ENCODE measurements at regions not wholly inside any gene's neighbourhood (a gene's known extent, or its start where the extent isn't known, plus 50 kb on each side); places are given as distances from the start of the nearest gene placed in this dataset.

GRCh38 chr20:61161726-61162390, 90.2 kb upstream of the CDH4 start:
- DNase-seq: peak; percentile 9

DNA sequence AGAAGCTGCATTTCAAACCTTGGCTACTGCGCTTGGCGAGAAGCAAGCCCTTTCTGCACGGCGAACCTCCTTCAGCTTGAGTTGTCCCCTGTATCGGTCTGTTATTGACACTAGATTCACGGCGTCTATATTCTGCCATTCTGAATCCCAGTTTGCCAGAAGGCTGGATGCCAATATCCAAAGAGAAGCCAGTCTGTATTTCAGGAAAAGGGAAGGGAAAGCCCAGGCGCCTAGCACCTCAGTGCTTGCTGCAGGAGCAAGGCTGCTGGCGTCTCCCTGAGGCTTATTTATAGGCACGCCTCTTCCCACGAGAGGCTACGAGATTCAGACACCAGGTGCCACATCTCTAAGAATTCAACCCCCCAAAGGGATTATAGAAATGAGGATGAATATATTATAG, 89.6 kb upstream of the CDH4 start:
- DNase-seq: no peak

DNA sequence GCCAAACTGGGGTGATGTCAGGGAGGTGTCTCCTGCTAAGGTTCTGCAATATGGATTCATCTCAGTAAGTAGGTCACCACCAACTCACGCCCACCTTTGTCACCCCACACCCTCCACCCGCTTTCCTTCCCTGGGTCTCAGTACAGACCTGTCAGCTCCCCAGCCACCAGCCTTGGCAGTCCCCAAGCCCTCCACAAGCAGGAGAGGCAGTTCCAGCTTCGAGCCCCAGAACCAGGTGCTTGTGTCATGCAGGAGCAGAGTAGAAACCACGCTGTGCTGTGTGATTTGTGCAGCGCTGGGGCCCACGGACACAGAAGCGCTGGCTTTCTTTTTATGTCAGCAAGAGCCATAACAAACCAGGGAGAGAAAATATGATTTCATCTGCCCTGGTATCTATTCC, 89.0 kb upstream of the CDH4 start:
- DNase-seq: no peak

- DNase-seq: no peak
Observed at GRCh38 chr20:61166324-61166723, 85.7 kb upstream of the CDH4 start.

DNA sequence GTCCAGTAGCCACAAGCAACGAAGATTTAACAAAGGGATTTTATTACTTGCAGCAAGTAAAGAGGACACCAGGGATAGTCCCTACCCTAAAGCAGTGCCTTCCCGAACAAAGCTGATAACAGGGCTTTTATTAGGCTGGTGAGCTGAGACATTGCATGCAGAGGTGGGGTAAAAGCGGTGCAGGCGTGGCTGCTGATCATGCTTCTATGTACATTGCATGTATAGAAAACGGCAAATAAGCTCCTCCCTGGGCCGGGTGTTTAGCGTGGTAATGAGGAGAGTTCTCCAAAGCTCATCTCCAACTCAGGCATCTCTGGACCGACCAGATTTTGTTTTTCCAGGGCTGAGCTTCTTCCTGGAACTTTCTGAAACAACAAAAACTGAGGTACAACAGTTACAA, 83.5 kb upstream of the CDH4 start:
- DNase-seq: no peak

DNA sequence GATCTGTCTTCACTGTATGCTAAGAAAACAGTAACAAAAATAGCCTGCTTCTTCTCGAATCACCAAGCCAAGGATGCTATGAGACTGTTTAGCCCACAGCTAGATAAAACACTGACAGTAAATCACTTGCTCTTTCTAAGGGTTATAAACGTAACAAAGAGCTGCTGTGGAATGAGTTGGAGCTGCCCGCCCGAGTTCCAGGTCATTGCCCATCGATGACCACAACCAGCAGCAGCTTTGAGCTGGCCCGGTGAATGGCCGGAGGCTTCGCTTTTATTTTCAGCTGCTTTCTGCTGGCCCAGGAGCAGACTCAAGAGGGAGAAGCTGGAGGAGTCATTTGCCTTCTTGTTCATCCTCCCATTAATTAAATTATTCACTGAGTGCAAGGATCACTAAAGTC, 82.2 kb upstream of the CDH4 start:
- DNase-seq: no peak

DNA sequence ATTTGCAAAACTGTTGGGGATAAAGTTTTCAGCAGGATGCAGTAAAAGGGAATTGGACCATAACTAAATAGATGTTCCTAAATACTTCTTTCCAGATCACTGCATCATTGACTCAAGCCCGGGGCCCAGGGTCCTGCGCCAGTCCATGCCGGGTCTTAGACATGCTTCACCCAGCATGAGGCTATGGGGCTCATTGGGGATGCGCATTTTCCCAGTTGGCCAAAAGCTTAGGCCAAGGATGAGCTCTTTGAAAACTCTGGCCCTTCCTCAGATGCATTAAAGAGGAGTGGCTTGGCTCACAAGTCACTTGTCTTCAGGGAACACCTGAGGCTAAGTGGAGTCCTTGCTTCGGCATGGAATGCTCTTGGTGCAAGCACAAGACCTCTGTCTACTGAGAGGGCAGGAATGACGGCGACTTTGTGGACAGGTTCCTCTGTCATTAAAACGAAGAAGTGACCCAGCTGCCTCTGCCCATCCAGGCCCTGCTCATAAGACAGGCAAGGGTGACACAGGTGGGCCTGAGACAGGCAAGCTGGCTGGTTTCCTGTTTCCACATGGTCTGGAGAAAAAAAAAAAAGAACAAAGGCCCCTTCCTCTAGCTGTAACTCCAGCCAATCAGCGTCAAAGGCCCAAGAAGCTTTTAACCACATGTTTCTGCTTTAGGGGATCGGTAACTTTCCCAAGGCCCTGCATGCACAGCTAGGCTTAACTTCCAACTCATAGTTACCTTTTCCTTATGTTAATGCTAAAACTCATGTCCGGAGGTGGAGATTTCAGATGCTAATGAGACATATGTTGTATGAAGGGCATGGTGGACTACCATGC, 81.4 kb upstream of the CDH4 start:
- DNase-seq: no peak

GRCh38 chr20:61173267-61173666, 78.8 kb upstream of the CDH4 start:
- DNase-seq: no peak

DNA sequence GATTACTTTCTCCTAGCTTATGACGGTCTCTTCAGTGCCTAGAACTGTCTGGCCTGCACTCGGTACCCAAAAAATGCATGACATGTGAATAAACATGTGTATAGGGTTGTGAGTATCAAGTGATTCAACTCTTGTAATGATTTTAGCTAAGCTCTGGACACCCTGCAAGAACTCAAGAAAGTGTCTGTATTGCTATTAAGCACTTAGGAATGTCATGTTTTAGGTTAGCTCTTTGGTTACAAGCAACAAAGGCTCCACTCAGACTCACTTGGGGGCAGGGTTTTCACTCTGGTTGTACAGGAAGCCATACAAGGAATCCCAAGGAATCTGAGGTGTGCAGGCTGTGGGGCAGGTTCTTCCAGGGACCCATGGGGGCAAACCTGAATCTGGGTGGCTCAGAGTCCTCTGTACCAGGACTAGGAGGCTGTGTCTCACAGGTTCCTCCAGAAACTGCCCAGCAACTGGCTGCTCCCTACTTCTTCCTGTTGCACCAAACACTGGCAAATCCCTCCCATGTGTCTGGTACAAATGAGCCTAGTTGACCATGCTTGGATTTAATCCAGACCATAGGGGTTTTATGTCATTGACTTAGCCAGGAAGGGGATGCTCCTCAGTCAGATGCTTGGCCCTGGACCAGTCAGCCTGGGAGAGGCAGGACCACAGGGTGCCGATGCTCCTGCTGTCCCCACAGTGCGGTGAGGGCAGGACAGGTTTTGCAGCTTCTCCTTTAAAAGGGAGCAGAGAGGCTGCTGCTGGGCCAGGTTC, 77.9 kb upstream of the CDH4 start:
- DNase-seq: no peak

- DNase-seq: no peak
Observed at GRCh38 chr20:61176874-61177273, 75.2 kb upstream of the CDH4 start.

GRCh38 chr20:61178551-61179071, 73.5 kb upstream of the CDH4 start:
- DNase-seq: no peak

DNA sequence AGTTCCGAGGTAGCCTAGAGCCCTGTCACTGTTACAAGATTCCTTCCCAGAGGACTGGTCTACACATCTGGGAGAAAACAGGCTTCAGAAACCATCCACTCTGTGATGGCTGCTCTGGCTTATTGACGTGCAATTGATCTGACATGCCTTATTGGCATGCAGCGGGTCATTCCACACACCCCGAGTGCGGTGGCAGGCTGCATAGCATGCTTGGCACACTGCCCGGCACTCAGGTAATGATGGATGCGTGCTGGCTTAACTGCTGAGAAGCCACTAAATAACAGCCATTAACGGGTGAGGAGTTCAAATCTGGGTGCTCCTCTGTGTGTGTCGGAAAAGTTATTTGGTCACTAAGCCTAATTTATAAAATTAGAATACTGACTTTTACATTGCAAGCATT, 67.9 kb upstream of the CDH4 start:
- DNase-seq: no peak

DNA sequence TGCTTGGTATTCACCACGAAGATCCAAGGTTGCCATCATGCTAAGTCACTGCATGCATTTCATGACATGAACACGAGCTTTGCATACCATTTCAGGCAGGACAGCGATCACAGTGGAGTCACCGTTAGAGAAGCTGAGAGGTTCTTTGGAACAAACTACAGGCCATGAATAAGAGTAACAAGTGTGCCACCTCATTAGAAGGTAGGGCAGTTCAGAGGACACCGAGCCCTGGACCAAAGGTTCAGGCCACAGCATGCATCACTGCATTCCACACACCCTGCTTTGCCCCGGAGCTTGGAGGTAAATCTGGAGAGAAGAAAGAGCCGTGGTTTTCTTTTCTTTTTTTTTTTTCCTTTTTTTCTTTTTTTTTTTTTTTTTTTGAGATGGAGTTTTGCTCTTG, 66.9 kb upstream of the CDH4 start:
- no peak for DNase-seq

DNA sequence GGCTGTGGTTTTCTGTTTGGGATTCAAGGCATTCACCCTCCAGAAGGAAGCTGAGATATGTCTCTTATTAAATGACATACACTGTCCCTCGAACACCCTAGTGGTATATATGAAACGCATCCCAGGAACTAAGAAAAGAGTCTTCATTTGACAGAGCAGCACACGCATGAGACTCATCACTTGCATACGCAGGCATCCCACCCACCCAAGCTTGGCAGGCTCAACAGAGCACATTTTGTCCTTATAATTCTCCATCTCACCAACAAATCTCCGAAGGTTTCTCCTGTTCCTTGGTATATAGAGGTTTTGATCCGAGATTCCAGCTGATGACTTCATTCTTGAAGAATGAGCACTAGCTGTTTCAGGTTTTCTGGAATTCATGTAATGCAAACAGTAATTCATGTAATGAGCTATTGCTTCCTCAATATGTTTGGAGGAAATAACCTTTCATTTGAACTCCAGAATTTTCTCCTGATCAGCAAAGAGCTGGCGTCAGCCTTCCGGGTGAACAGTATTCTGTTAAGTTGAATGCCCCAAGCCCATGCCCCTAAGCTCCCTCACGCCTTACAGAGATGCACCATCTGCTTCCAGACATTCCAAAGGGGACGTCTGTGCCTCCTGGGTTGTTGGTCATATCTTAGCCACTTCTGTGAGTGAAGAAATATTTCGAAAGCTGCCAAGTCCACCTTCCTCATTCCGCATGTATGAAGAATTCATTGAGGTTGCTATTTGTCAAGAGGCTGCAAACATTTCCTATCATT, 66.0 kb upstream of the CDH4 start:
- DNase-seq: no peak

GRCh38 chr20:61186771-61187472, 65.1 kb upstream of the CDH4 start:
- DNase-seq: no peak

DNA sequence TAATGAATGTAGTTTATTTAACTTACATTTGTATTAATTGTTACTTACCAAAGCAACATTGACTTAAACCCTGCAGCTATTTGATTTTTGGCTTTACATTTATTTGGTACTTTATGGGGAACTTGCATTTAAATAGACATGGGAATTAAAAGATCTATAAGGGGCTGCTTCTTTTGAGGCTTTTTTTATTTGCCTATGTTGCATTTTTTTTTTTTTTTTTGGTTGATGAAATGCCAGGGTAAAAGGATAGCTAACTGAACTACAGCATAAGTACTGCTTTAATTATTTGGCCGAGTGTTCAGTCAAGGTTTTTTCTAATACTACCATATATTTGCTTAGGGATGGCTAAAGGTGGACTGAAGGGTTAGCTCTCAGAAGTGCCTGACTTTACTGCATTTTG, 62.5 kb upstream of the CDH4 start:
- no peak for DNase-seq

DNA sequence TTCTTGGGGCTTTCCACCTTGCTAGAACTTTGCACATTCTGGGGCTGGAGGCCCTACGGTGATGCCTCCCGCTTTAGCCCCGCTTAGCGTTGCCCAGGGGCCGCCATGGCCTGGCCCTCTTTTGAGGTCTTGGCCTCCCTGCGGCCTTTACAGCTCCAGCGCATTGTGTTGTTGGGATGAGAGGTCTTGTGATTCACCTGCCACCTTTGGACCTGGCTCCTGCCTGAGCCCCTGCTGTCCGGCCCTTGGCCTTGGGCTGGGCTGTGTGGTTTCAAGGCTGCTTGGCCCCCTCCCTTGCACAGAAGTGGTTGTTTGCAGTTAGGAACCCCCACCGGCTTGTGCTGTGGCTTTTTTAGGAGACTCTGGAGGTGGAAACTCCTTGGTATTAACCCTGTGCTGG, 61.0 kb upstream of the CDH4 start:
- DNase-seq: no peak

- DNase-seq: no peak
Observed at GRCh38 chr20:61192337-61192950, 59.6 kb upstream of the CDH4 start.

DNA sequence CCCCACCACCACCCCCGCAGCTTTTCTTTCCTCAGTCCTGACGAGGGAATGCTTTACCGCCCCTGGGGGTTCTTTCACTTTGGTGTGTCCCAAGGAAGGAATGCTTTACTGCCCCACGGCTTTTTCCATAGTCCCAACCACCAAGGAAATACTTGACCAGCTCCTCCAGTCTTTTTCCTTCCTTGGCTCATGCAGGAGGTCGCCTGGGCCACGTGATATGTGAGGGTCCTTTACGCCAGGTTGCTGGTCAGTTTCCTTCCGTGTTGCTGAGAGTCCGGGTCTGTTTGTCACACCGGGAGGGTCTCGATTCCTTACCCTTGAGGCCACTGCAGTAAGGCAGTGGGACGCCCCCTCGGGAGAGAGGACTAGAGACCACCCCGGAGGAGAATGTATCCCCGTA, 58.9 kb upstream of the CDH4 start:
- DNase-seq: no peak

All from muscle of arm (tissue), 1 donor.